ENCODE measurements at regions not wholly inside any gene's neighbourhood (a gene's known extent, or its start where the extent isn't known, plus 50 kb on each side); places are given as distances from the start of the nearest gene placed in this dataset.

DNA sequence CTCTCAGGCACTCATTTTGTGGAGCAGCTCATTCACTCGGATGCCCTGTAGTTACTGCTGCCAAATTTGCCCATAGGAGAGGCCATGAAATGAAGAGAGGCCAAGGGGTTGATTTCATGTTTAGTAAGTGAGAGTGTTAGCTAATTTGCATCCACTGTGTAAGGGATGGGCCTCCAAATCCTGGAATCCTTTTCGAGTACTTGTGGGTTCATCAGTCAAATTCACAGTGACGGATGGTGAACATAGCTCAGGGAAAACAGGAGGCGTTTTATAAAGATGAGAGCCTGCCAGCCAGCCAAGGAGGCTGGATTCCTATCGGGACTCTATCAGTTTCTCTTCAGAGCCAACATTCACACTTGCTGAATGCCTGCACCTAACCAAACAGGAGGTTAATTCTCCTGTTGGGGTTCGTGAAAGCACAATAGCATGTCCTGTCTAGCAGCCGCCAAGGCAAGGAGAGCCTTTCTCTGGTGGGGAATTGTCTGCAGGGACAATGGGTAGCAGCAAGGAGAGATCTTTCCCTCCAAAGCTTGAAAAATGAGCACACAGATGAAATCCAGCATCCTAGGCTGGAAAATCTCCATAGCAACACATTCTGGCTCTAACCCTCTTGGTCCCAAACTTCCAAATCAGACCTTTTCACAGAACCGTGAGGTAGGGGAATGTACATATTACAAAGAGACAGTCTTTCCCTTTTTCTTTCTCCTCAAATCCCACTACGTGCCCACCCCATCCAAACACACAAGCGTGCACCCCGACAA, 231.4 kb upstream of the ECI2 start:
- H3K9me3 Mint-ChIP-seq, result no peaks in the 10 kb centered on the region
- no peak overlapping the region; the same call in 1 of the 2 replicates for H3K27ac Mint-ChIP-seq
- TF ChIP-seq, protein P1, sequence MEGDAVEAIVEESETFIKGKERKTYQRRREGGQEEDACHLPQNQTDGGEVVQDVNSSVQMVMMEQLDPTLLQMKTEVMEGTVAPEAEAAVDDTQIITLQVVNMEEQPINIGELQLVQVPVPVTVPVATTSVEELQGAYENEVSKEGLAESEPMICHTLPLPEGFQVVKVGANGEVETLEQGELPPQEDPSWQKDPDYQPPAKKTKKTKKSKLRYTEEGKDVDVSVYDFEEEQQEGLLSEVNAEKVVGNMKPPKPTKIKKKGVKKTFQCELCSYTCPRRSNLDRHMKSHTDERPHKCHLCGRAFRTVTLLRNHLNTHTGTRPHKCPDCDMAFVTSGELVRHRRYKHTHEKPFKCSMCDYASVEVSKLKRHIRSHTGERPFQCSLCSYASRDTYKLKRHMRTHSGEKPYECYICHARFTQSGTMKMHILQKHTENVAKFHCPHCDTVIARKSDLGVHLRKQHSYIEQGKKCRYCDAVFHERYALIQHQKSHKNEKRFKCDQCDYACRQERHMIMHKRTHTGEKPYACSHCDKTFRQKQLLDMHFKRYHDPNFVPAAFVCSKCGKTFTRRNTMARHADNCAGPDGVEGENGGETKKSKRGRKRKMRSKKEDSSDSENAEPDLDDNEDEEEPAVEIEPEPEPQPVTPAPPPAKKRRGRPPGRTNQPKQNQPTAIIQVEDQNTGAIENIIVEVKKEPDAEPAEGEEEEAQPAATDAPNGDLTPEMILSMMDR (IDR thresholded peaks at IDR 0.05), result no peak
- no peak overlapping the region for H3K4me3 Mint-ChIP-seq
- no peaks in the 10 kb centered on the region for H3K36me3 Mint-ChIP-seq (ENCODE audit: low read depth)
- peaks cover 57% of the 10 kb centered on the region for H3K4me1 Mint-ChIP-seq (ENCODE audit: low read depth)
- DNase-seq, result no peak
- H3K27me3 Mint-ChIP-seq (ENCODE audit: insufficient read depth), result no peaks in the 10 kb centered on the region; the same call in 1 of the 2 replicates

GRCh38 chr6:4365686-4366085, 230.3 kb upstream of the ECI2 start:
- Mint-ChIP-seq H3K4me1 (ENCODE audit: low read depth) (peaks cover 47% of the 10 kb centered on the region), H3K4me3 (no peak overlapping the region), H3K9me3 (no peaks in the 10 kb centered on the region), H3K36me3 (ENCODE audit: low read depth) (no peaks in the 10 kb centered on the region), H3K27me3 (ENCODE audit: insufficient read depth) (no peaks in the 10 kb centered on the region; the same call in 1 of the 2 replicates), H3K27ac (no peak overlapping the region)
- TF ChIP-seq, protein P1 (IDR thresholded peaks at IDR 0.05), result no peak
- DNase-seq, result no peak

DNA sequence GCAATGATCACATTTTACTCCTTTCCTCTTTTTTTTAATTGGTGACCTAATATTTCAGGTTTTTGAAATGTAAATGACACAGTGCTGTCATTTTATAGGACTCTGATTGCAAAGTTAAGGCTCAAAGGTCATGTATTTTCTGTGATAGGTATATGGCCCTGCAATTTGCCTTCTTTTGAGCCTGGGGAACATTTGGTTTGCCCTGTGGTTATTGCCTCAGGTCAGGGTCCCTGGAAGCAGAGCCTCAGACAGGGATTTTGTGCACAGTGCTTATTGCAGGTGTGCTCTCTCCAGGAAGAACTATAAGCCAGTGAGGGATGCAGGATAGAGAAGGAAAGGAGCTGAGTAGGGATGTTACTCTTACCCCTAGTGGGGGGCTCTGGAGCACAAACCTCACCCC, 229.3 kb upstream of the ECI2 start:
- H3K27ac Mint-ChIP-seq, result no peak overlapping the region
- no peaks in the 10 kb centered on the region for H3K36me3 Mint-ChIP-seq (ENCODE audit: low read depth)
- H3K4me1 Mint-ChIP-seq (ENCODE audit: low read depth), result peaks cover 47% of the 10 kb centered on the region
- TF ChIP-seq, protein P1 (IDR thresholded peaks at IDR 0.05), result no peak
- no peaks in the 10 kb centered on the region for H3K9me3 Mint-ChIP-seq
- H3K4me3 Mint-ChIP-seq, result no peak overlapping the region
- H3K27me3 Mint-ChIP-seq (ENCODE audit: insufficient read depth), result no peaks in the 10 kb centered on the region; the same call in 1 of the 2 replicates
- DNase-seq, result no peak

- no peak overlapping the region for H3K27ac Mint-ChIP-seq
- no peak overlapping the region for H3K4me3 Mint-ChIP-seq
- TF ChIP-seq, protein P1 (IDR thresholded peaks at IDR 0.05), result no peak
- H3K4me1 Mint-ChIP-seq (ENCODE audit: low read depth), result peaks cover 47% of the 10 kb centered on the region
- H3K36me3 Mint-ChIP-seq (ENCODE audit: low read depth), result no peaks in the 10 kb centered on the region
- no peak for DNase-seq
- H3K9me3 Mint-ChIP-seq, result no peaks in the 10 kb centered on the region
- H3K27me3 Mint-ChIP-seq (ENCODE audit: insufficient read depth), result no peaks in the 10 kb centered on the region; the same call in 1 of the 2 replicates
Measured at GRCh38 chr6:4364172-4364571, 228.8 kb upstream of the ECI2 start.

GRCh38 chr6:4363656-4364055, 228.3 kb upstream of the ECI2 start:
- Mint-ChIP-seq H3K27ac (no peak overlapping the region), H3K4me3 (no peak overlapping the region), H3K9me3 (no peaks in the 10 kb centered on the region), H3K27me3 (ENCODE audit: insufficient read depth) (no peaks in the 10 kb centered on the region; the same call in 1 of the 2 replicates), H3K4me1 (ENCODE audit: low read depth) (peaks cover 47% of the 10 kb centered on the region), H3K36me3 (ENCODE audit: low read depth) (no peaks in the 10 kb centered on the region)
- TF ChIP-seq, protein P1 (IDR thresholded peaks at IDR 0.05), result no peak
- no peak for DNase-seq
